Omental fat pad (tissue), 3 donors: ENCODE measurements at regions not wholly inside any gene's neighbourhood (a gene's known extent, or its start where the extent isn't known, plus 50 kb on each side); places are given as distances from the start of the nearest gene placed in this dataset.

Source experiments
- ATAC-seq: fragments of 150-250 bp; one replicate; pipeline ENCODE4 v1.9.1; 2016; ENCODE audit warnings: mild to moderate bottlenecking, moderate library complexity; ENCODE audit not compliant: low FRiP score
- DNase-seq: peaks from one replicate; pipeline ENCODE4 v3.0.0-alpha.2; 2019; ENCODE audit warnings: low spot score
- CTCF ChIP-seq, 3 donors: fragments of 450-650 bp; IDR thresholded peaks; one replicate each; pipeline ENCODE4 v1.5.1; 2016 to 2017; ENCODE audit warnings: antibody characterized with exemption in 3 of 3, mild to moderate bottlenecking in 3 of 3, moderate library complexity in 2 of 3

- TF ChIP-seq CTCF (IDR thresholded peaks at IDR 0.05) = no peak
- ATAC-seq = no peak
- no peak for DNase-seq
Measured at GRCh38 chr5:8650186-8650585, 781.2 kb downstream of the MTRR start.

GRCh38 chr5:8660133-8660893, 791.4 kb downstream of the MTRR start:
- no peak for TF ChIP-seq CTCF (IDR thresholded peaks at IDR 0.05)
- ATAC-seq (no peak), DNase-seq (no peak)

- TF ChIP-seq CTCF (IDR thresholded peaks at IDR 0.05) = no peak
Measured at GRCh38 chr5:8663374-8663773, 794.4 kb downstream of the MTRR start.

GRCh38 chr5:8675182-8675581, 806.2 kb downstream of the MTRR start:
- no peak for ATAC-seq
- no peak for DNase-seq
- no peak for TF ChIP-seq CTCF (IDR thresholded peaks at IDR 0.05)

More at GRCh38 chr5:8663374-8663773, 794.4 kb downstream of the MTRR start:
- no peak for DNase-seq
- ATAC-seq = no peak

- no peak for DNase-seq
- TF ChIP-seq CTCF (IDR thresholded peaks at IDR 0.05) = no peak
- ATAC-seq = no peak
Measured at GRCh38 chr5:8676695-8677094, 807.7 kb downstream of the MTRR start.

GRCh38 chr5:8682381-8682780, 813.4 kb downstream of the MTRR start:
- DNase-seq (no peak), ATAC-seq (no peak)
- TF ChIP-seq CTCF (IDR thresholded peaks at IDR 0.05) = no peak

- ATAC-seq = no peak
- no peak for TF ChIP-seq CTCF (IDR thresholded peaks at IDR 0.05)
- no peak for DNase-seq
Measured at GRCh38 chr5:8683496-8683895, 814.5 kb downstream of the MTRR start.
